Skin epidermis (tissue), 12 donors: ENCODE measurements at regions not wholly inside any gene's neighbourhood (a gene's known extent, or its start where the extent isn't known, plus 50 kb on each side); places are given as distances from the start of the nearest gene placed in this dataset.
A peak's percentile ranks its signal among the peaks of the same experiment; 100 is the strongest.
"Not testable (repeated sequence)": the region's sequence is repeated elsewhere in the genome, so short reads cannot be mapped to it uniquely, and the experiment has no call there.

Experiments used
- H3K27ac ChIP-seq, 21 experiments: fragments of 200-600 bp; sonication (generic) in 11 of 21; one replicate each; pipeline ENCODE4 v1.5.0; 2020; ENCODE audit warnings: mild to moderate bottlenecking in 3 of 21, inconsistent platforms in 2 of 21, moderate library complexity in 2 of 21
- H3K4me3 ChIP-seq, 7 experiments: fragments of 200-600 bp; sonication (generic) in 2 of 7; one replicate each; pipeline ENCODE4 v1.5.0; 2020; ENCODE audit warnings: inconsistent platforms in 2 of 7, mild to moderate bottlenecking in 2 of 7, moderate library complexity in 1 of 7

GRCh38 chr11:80967649-80968048 lies 1526.8 kb upstream of the TENM4 start:
- no peak overlapping the region for H3K4me3 ChIP-seq
- no peak overlapping the region for H3K27ac ChIP-seq

DNA sequence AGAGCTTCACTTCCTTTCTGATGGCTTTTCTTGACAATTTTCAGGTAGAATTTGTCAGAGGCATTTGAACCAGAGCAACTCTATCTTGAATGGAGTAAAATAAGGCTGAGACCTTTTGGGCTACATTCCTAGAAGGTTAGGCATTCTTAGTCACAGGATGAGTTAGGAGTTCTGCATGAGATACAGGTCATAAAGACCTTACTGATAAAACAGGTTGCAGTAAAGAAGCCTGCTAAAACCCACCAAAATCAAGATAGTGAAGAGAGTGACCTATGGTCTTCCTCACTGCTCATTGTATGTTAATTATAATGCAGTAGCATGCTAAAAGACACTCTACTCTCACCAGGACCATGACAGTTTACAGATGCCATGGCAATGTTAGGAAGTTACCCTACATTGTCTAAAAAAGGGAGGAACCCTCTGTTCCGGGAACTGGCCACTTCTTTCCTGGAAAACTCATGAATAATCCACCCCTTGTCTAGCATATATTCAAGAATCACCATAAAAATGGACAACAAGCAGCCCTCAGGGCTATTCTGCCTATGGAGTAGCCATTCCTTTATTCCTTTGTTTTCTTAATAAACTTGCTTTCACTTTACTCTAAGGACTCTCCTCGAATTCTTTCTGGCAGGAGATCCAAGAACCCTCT lies 1519.7 kb upstream of the TENM4 start:
- Histone ChIP-seq H3K27ac (no peak overlapping the region), H3K4me3 (no peak overlapping the region)

DNA sequence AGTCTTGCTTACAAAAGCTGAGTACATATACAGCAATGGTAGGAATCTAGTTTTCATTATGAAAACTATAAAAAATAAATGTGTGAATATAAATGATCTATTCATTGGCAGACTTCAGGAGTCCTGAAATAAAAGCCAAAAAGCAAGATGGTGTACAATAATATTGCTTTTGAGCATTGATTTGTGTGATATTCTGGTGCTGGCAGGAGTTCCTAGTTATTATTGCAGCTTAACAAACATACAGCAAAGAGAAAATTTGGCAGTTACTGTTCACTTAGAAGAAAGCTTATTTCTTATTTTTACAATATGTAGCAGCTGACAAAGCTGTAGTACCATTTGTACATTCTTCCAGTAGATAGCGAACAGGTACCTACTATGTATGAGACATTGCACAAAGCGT lies 1518.9 kb upstream of the TENM4 start:
- H3K4me3 ChIP-seq: no peak overlapping the region

DNA sequence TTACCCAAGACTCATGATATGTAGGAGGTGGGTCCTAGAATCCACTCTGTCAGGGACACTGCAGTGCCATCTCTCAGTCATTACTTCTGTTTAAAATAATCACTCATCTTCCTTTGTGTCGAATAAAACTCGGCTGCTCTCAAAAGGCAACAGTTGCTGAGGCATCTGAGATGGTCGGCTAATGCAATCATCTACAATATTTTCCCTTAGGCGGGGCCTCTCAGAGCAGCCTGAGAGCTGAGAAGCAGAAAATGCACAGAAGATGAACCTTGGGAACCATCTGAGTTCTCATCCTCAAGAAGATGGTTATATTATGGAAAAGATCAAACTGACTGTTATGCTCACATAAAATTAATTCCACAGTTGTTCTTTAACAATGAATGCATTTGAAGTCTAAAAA lies 1518.2 kb upstream of the TENM4 start:
- peak overlapping the region in 1 of 21 experiments; percentile 7 for H3K27ac ChIP-seq

More for the DNA sequence above, 1518.9 kb upstream of the TENM4 start:
- no peak overlapping the region for H3K27ac ChIP-seq

GRCh38 chr11:80958361-80958760 lies 1517.5 kb upstream of the TENM4 start:
- Histone ChIP-seq H3K4me3 (no peak overlapping the region), H3K27ac (peak overlapping the region in 2 of 21 experiments; percentile 7 to 8)

More for the DNA sequence above, 1518.2 kb upstream of the TENM4 start:
- H3K4me3 ChIP-seq: no peak overlapping the region

DNA sequence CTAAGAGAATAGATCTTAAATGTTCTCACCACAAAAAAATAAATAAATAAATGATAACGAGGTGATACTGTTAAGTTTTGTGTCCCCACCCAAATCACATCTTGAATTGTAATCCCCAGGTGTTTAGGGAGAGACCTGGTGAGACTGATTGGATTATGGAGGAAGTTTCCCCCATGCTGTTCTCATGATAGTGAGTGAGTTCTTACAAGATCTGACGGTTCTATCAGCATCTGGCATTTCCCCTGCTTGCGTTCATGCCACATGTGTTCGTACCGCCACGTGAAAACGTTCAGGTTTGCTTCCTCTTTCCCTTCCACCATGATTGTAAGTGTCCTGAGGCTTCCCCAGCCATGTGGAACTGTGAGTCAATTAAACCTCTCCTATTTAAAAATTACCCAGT lies 1514.8 kb upstream of the TENM4 start:
- no peak overlapping the region for H3K27ac ChIP-seq
- H3K4me3 ChIP-seq: no peak overlapping the region

GRCh38 chr11:80948781-80949180 lies 1508.0 kb upstream of the TENM4 start:
- H3K27ac ChIP-seq: no peak overlapping the region
- no peak overlapping the region for H3K4me3 ChIP-seq

DNA sequence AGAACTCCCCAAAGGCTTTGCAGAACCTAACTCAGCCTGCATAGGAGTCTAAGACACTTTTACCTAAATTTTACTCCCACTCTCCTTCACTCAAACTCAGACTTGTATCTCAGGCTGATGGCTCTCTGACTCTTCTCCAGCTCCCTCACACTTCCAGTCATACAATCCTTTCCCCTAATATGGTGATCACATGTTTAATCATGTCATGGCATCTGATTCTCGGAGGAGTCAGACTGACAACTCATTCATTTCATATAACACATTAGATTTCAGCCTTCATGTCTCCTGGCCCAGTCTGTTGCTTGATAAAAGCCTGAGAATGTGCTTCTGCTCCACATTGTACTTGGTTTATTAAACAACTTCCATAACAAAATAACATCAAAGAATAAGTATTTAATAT lies 1503.9 kb upstream of the TENM4 start:
- Histone ChIP-seq H3K27ac (no peak overlapping the region), H3K4me3 (no peak overlapping the region)

- H3K4me3 ChIP-seq: no peak overlapping the region
- H3K27ac ChIP-seq: no peak overlapping the region
Measured at GRCh38 chr11:80943226-80943625, 1502.4 kb upstream of the TENM4 start.

- H3K4me3 ChIP-seq: no peak overlapping the region
Measured at GRCh38 chr11:80937842-80938241, 1497.0 kb upstream of the TENM4 start.

GRCh38 chr11:80930038-80930437 lies 1489.2 kb upstream of the TENM4 start:
- H3K4me3 ChIP-seq: no peak overlapping the region

More at GRCh38 chr11:80937842-80938241, 1497.0 kb upstream of the TENM4 start:
- peak overlapping the region in 1 of 21 experiments; percentile 9 for H3K27ac ChIP-seq

DNA sequence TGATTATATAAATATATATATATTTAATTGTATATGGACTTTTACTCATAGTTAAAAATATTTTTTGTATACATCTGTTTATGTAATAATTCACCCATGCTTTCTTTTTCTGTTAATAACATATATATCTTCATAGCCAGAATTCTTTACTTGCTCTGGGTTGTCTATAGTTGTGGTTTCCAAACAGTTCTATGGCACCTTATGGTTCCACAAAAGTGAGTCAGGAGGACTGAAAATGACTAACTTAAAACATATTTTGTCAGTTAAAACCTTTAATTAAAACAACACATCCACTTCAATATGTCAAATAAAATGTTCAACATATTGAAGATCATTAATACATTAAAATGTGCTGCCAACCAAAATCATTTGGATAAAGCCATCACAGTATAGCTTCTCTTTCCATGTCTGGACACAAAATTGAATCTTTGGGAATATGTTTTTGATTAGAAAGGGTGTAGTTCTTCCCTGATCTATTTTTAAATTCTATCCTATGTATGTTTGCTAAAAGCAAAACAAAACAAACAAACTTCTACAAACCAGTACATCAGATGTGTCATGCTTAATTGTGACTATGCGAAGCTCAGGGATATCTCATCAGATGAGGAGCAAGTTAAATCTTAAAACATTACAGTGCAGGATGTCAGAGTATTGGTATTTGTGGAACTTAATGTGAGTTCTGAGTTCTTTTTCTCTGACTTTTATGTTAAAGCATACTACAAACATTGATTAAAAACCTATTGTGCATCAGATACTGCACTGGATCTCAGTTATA lies 1488.4 kb upstream of the TENM4 start:
- Histone ChIP-seq H3K27ac (no peak overlapping the region), H3K4me3 (no peak overlapping the region)

More at GRCh38 chr11:80930038-80930437, 1489.2 kb upstream of the TENM4 start:
- H3K27ac ChIP-seq: no peak overlapping the region

DNA sequence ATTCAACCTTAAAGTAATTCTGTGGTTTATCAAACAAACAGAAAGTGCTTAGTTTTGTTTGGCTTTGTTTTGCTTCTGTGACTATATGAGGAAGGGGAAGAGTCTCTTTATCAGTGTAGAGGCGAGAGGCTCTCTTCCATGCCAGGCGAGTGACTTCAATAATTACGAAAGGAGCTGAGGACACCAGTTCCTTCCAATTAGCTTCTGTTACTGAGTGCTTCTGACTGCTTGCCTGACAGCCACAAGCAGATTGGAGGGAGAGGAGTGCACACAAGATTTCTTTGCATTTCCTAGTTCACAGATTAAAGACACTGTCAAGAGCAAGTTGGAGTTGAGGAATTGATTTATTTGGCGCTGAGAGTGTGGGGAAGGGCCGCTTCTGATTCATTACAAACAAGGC lies 1484.5 kb upstream of the TENM4 start:
- no peak overlapping the region for H3K4me3 ChIP-seq
- H3K27ac ChIP-seq: no peak overlapping the region

DNA sequence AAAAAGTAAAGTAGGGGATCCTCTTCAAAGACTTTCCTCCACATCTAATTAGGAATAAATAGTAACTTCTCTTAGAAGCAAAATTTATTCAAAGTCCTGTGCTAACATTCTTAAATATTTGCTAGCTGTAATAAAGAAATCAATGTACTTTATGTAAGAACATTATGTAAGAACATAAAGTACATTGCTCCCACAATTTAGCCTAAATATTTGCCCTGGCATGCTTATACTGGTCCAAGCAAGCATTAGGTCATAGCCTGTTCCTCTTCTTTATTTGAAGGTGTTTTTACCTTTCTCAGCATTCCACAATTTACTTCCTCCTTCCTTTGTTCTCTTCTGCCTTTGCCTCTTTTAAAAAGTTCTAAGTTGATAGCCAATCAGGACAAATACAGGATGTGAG lies 1480.5 kb upstream of the TENM4 start:
- not testable (repeated sequence) for H3K4me3 ChIP-seq
- peak overlapping the region in 1 of 21 experiments; percentile 51 for H3K27ac ChIP-seq

DNA sequence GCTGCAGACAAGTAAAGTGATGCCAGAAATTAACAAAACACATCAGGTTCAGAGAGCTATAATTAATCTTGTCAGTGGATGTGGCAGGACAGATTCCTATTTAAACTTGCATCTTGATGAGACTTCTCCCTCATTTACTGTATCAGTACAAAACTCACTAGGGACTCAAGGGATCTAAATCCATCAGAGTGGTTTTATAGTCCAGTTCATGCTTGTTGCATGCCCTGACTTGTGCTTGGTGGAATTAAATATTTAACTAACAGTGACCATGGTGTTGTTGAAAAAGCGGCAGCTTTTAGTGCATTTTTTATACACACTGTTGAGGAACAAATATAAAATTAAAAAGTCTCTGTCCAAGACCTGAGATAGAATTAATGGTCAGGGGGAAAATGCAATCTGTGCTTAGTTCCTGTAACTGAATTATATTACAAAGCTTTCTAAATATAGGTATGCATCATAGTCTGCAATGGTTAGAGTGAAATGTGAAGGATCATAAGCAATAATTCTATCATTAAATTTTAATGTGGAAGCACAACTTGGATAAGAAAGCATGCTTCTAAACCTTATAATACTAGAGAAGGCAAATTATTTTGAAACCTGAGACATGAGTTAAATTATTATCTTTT lies 1475.5 kb upstream of the TENM4 start:
- Histone ChIP-seq H3K4me3 (no peak overlapping the region), H3K27ac (no peak overlapping the region)

DNA sequence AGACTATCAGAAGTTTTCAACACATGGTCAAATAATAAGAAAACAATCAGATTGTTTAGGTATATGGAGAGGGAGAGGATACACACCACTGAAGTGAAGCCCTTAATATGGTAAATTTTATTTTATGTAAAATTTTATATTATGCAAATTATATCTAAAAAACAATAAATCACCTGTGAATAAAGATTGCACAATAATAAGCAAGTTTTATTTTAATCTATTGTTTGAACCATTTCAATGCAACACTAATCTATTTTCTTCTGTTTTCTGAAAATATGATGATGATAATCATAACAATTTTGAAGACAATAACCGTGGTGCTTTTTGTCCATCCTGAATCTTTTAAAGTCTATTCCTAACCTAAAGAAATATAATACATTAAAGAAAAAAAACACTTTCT lies 1473.5 kb upstream of the TENM4 start:
- no peak overlapping the region for H3K4me3 ChIP-seq
- no peak overlapping the region for H3K27ac ChIP-seq

GRCh38 chr11:80911666-80912065 lies 1470.8 kb upstream of the TENM4 start:
- no peak overlapping the region for H3K27ac ChIP-seq
- no peak overlapping the region for H3K4me3 ChIP-seq

GRCh38 chr11:80900265-80900664 lies 1459.4 kb upstream of the TENM4 start:
- H3K27ac ChIP-seq: no peak overlapping the region
- no peak overlapping the region for H3K4me3 ChIP-seq

DNA sequence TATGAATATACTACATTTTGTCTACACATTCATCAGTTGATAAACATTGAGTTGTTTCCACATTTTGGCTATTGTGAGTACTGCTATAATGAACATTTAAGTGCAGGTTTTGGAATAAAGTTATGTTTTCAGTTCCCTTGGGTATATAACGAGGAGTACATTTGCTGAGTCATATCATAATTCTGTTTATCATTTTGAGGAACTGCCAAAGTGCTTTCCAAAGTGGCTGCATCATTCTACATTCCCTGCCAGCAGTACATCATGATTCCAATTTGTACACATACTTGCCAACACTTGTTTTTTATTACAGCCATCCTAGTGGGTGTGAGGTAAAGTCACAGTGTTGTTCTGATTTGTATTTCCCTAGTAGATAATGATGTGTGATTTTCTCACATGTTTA lies 1458.6 kb upstream of the TENM4 start:
- H3K4me3 ChIP-seq: no peak overlapping the region
- H3K27ac ChIP-seq: no peak overlapping the region

GRCh38 chr11:80898910-80899309 lies 1458.1 kb upstream of the TENM4 start:
- H3K4me3 ChIP-seq: no peak overlapping the region

GRCh38 chr11:80886684-80887083 lies 1445.9 kb upstream of the TENM4 start:
- H3K4me3 ChIP-seq: no peak overlapping the region

More at GRCh38 chr11:80898910-80899309, 1458.1 kb upstream of the TENM4 start:
- no peak overlapping the region for H3K27ac ChIP-seq

More at GRCh38 chr11:80886684-80887083, 1445.9 kb upstream of the TENM4 start:
- H3K27ac ChIP-seq: no peak overlapping the region
